CD4-positive, alpha-beta T cell treated with Interleukin-15 for 4 hours (primary cell): ENCODE measurements at regions not wholly inside any gene's neighbourhood (a gene's known extent, or its start where the extent isn't known, plus 50 kb on each side); places are given as distances from the start of the nearest gene placed in this dataset.

Experiments used
- DNase-seq: peaks from one replicate; pipeline ENCODE4 v3.0.0-alpha.2; 2020; ENCODE audit warnings: low spot score

DNA sequence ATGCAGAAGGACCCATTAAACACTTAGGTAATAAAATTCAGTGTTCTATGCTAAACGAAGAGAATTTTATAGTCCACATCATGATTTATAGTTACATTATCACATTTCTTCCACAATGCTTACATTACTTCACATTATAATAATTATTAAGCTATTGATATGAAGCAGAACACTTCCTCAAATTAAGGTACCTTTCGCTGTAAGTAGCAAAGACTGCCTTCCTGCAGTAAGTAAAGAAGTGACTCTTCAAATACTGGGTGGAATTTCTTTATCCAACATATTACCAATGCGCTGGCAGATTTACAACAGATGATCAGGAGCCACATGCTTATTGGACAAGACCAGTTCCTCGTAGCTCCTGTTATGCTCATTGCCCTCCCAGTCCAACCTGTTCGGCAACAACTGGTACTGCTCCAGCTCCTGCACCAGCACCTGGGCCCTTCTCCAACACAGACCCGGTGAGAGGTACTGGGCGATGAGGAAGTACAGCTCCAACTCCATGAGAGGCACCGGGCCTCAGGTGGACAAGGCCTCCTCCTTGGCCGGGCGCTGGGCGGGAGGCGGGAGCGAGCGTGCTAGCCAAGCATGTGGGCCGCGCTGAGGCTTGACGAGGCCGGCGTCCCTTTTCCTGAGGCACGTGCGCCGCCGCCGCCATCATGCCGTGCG lies 210.7 kb upstream of the ATP2B1 start:
- DNase-seq = no peak

DNA sequence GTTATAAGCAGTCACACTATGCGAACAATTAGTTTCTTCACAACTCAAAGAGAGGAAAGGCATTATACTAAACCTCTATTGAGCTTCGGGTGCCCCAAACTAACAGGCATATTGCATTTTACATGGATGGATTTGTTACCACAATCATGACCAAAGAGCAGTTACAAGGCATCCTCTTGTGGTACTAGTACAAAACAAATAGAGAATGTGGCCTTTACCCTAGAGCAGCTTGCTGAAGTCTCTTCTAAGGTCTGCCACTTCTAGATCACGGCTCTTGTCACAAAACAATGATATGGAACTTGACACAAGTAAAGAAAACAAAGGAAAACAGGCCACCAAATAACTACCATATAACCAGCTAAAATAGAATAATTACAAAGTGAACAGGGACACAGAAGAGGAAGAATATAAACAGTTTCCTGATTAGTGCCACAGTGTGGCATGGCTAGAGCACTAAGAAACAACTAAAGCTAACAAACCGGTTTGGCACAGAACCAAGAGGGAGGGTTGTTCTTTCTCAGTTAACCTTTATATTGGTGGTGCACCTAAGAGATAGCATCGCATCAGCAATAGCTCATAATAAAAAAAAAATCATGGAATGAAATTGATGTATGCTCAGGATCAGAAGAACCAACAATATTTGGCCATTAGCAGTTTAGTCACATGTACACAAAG lies 209.7 kb upstream of the ATP2B1 start:
- DNase-seq = peak; percentile 13

DNA sequence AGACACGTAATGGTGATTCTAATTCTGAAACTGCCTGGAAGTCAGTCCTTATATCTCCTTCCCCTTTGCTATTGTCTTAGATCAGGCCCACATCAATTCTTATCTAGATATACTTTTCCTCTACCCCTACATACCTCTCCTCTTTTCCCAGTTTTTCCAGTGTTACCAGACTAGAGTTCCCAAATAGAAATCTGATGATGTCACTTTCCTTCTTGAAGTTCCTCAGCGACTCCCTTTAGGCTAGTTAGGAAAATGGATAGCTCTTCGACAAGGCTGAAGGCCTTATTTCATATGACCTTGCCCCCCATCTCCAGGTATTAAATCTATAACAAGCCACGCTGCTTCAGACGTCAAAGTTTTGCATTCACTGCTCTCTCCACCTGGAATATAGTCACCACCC lies 201.1 kb upstream of the ATP2B1 start:
- DNase-seq = no peak

DNA sequence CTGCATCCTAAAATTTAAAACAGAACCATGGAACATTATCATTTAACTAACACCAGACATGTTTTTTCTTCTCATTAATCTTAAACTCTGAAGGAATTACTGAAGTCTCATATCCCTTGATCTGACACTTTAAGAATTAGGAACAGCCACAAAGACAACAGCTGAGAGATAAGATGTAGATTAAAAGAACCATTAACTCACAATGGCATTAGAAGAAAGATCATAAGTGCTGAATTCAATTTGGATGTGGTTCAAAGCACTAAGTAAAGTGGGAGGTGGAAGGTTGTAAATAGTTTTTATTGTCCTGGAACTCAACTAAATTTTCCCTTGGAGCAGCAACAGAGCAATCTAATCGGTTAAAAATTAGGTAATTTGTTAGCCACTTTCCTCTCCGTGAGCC lies 199.0 kb upstream of the ATP2B1 start:
- no peak for DNase-seq

DNA sequence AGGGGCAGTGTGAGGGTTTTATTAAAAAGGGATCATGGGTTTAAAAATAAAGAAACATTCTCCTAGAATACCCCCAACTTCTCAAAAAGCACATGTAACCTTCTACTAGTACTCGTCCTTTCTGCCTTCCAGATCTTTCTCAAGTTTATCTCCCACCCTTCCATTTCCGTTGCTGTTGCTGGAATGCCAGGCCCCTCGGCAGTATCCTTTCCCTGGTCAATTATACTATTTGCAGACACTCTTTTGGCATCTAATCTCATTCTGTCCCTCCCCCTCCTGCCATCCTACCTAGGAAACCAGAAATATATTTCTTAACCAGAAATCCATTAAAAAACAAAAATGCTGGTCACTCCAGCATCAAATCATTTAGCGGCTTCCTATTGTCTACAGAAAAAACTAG lies 198.2 kb upstream of the ATP2B1 start:
- DNase-seq = no peak

DNA sequence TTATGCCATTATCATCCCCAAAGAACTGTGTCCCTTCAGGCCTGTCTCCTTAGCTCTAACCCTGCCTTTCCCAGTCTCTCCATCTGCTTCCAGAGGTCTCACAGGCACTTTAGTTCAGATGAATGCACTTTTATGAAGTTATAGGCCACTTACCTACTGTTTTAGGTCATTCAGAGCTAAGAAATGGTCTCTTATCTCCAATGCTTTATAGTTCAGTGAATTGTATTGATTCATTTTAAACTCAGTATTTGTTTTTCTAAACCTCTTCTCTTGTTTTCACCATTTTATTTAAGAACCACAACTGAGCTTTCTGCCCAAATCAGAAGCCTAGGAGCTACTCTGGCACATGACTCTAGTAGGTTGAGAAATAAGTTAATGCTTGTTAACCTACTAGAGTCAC lies 197.5 kb upstream of the ATP2B1 start:
- DNase-seq = no peak

DNA sequence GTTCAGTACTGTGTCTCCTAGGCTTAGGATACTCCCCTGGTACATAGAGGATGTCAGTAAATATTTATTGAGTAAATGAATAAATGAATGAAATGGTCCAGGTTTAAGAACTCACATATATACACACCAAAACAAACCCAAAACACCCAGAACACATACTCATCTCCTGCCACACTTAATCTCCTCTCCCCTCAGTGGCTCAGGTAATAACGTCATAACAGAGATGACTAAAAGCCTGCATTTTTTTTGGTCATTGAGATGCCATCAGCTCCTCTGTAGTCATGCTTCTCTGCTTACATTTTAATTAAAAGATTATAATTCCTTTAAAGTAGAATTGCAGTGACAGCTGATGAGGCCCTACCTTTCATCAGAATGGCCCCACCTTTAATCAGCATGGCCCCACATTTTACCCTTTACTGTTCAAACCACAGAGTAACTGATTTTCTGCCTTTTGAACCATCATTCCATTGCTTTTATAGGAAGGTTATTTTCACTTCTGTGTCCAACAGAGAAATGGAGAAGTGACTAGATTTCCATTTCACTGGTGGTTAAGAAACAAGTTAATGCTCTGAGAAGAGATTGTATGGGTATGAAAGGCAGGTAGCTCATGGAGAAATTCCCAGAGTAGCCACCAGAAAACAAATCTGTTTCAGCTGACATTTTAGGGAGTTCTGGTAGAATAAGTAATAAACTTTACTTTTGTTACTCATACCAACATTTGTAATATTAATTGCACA lies 193.4 kb upstream of the ATP2B1 start:
- no peak for DNase-seq

DNA sequence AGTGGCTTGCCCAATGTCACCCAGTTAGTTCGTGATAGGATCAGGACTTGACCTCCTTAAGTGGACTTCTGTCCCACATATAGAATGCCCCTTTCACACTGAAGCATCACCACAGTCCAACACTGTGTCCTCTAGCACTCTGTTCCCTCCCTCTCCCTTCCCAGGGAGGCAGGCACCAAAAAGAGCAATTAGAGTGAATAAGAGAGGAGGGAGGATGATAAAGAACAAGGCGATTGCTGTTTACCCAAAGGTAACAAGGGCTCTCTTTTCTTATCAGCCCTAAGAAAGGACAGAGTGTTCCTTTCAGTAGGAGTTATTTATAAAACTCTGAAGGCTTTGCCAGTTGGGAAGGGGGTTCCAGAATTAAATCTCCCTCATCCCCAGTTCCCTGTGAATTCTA lies 192.7 kb upstream of the ATP2B1 start:
- DNase-seq = no peak

DNA sequence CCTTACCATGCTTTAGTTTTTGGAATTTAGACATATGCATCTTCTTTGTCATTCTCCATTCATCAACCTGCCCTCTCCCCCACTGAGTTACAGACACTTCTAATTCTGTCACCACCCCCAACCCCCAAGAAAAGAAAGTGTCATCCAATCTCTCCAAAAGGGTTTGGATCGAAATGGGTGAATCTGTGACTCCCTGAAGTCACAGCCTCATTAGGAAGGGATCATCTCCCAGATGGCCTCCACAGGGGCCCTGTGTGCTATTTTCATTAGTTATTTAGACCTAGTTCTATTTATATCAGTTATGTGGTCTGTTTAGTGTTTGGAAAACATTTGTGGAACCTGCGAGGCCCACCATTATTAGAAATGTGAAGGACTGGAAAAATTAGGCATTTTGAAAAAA lies 191.0 kb upstream of the ATP2B1 start:
- no peak for DNase-seq

DNA sequence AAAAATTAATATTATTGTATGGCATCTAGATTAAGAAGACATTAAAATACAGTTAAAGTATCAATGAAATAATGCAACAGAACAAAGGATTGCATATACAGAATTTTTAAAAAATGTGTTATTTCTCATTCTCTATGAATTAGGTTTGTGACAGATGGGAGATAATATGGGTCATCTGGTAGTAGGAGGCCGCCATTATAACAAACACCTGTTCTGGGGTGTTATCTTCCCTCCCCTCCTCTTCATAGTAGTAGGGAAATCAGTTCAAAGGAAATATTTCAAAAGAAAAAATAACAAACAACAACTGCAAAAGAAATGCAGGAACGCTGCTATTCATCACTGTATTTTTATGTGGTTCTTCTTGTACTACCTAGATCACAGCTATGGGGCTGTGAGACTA lies 187.0 kb upstream of the ATP2B1 start:
- DNase-seq = no peak

DNA sequence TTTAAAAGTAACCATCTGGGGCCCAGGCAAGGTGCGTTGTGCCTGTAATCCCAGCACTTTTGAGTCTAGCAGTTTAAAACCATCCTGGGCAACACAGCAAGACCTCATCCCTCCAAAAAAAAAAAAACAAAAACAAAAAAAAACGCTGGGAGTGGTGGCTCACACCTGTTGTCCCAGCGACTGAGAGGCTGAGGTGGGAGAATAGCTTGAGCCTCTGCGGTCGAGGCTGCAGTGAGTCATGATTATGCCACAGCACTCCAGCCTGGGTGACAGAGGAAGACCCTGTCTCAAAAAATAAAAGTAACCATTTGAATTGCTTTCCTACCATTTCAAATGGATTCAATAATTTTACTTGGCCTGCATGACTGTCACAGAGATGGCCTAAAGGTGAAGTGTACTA lies 186.5 kb upstream of the ATP2B1 start:
- no peak for DNase-seq

DNA sequence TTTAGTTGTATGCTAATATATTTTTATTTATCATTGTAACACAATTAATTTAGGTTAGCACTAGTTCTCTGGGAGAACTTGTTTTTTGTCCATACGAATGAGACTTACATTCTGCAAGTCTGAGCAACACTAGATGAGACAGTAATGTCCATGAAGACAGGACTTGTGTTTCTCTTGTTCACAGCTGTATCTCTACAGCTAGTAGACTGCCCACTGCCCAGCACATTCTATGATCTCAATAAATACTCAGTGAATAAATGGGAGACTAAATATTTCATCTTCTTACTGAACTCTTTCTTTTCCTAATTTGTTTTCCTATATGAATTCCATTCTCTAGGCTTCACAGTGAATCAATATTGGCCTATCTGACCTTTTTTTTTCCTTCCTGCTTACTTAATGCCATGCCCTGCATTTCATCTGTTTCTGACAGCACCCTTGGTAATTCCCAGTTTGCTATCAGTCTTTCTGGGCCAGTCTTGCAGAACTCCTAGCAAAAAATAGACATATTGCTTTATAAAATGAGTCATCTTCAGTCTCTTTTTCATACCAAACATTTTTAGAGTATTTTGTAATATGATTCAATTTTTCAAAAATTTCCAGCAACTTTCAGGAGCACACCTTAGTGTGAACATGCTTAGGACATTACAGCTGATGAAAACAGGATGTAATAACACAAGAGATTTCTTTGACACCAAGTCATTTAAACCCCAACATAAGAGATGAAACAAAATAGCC lies 185.5 kb upstream of the ATP2B1 start:
- DNase-seq = no peak

DNA sequence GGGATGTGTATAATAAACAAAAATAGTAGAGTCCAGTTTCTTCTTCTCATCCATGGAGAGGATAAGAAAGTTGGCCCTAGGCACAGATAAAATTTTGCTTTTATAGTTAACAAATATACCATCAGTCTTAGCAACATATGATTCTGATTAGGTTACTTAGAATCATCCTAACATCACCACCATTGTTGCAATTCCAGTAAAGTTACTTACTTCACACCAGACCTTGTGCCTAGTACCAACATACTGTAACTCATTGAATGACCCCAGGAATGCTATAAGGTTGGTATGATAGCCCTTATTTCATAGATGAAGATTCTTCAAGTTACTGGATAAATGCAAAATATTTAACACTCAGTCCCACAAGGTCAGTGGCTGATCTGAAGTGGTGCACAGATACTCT lies 183.8 kb upstream of the ATP2B1 start:
- no peak for DNase-seq

DNA sequence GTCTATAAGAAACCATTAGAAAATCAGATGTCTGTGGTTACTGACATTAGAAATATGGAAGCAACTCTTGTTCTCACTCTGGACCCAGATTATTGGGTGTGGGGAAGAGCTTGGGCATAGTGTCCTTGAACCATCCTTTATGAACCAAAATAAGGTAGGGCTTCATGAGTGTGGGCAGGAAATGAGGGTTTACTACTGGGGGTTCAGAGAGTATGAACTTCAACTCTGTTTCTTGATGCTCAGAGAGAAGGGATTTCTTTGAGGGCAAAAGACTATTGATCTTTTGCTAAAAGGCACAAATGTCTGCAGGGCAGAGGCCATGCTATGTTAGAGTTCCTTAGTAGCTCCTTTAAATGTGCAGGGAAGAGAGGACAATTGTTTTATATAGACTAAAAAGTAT lies 183.3 kb upstream of the ATP2B1 start:
- DNase-seq = no peak

DNA sequence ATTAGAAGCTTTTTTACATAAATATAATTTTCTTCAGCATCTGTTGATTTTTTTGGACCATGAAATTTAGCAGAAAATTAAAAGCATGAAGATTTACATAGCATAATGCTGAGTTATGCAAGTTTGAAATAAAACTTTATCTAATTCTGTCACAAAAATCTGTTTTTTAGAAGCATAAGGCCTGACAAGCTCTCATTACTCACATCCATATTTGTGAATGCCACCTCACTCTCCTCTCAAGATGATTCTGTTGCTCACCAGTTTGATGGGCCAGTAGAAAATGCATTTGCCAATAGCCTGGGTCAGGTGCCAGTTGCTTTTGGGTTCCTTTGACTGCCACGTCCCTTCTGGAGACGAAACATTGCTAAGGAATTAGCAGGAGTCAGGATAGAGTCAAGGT lies 181.5 kb upstream of the ATP2B1 start:
- no peak for DNase-seq

DNA sequence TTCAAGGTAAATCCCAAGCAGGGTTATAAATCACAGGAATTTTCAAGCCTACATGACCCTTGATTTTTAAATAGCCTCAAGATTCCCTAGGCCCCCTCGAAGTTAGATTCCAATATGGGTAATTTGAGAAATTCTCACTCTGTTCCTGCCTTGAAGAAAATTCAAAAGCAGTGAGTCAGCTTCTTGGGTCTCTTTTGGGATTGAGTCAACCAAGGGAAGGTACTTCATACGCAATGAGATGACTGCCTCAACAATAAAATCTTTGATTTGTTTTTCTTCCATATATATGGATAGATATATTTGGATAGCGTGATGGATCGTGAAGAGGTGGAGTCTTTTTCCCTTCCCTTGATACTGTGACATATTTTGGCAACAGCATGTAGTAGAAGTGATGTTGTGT lies 180.4 kb upstream of the ATP2B1 start:
- DNase-seq = no peak

DNA sequence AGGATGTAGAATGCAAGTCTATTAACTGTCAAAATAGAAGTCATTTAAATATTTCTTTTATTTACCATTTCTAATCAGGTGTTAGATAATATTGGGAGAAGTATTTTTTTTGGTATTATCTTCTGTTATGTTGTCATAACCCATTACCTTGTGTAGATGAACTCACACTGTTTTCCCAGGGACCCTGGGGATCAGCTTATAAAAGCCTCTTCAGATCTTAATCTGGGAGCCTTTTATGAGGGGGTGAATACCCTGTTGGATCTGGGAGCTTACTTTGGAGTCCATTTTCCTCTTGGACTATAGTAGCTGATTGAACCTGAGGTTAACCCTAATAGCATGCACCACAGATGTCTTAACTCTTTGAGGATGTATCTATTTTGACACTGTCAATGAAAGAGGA lies 176.3 kb upstream of the ATP2B1 start:
- DNase-seq = no peak

DNA sequence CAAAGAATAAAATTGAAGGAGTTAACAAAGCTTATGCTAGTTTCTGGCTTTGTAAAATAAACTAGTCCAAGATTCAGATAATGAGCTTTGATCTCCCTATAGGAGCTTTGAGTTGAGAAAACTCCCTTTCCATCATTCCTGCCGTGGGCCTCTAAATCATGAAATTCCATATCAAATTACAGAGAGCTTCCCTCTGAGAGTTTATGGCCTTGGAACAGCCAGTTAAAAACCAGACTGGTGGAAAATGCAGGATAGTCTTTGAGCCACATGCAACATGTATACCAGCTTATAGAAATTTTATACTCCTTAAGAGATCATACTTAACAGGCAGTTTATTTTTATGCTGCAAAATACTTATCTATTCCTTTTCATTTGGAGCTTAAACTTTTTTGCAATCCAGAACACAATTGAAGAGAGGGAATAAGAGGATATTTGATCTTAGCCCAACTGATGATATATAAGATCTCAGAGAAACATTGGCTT lies 175.8 kb upstream of the ATP2B1 start:
- DNase-seq = no peak

DNA sequence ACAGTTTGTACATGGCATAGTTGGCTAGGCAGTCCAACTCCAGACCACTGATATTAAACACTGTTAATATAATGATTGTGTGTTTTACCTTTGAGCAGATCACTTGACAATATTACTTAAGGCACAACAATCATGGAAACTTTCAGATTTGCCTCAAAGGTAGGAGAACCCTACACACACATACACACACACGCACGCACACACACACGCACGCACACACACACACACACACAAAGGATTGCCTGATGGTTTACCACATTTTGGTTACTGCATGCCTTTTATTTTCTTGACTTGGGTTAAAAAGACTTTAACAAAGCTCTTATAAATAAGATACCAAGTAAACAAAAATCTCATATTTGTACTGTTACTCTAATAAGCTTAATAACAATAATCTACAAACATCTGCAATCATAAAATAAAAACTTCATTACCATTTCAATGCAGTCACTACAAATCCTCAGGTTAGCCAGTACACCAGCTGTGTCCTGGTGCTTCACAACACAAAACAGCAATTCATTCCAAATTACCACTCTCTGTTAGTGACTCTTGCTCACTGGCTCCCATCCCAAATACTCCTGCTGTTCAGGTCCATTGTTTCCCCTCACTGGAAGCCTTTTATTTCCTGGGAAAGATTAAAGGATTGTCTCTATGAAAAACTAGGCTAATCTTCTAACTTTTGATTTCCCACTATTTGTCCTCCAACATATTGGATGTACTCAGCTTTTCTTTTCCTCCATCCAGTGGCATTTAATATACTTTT lies 175.2 kb upstream of the ATP2B1 start:
- DNase-seq = no peak

DNA sequence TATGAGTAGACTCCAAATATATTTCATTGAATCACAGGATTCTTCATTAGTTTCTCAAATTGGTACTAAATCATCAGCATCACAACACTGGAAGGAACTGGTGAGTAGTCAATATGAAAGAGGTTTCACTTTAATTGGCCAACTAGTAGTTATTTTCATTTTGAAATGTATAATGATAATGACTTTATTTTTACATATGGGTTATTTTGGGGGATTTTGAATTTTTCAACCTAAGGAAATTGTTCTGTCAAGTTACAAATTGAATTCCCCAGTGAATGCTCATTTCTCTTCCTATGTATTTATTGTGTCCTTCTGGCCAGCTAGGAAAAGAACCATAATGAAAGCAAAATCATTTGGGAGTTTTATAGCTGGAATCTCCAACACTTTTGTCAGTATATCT lies 174.2 kb upstream of the ATP2B1 start:
- DNase-seq = no peak

DNA sequence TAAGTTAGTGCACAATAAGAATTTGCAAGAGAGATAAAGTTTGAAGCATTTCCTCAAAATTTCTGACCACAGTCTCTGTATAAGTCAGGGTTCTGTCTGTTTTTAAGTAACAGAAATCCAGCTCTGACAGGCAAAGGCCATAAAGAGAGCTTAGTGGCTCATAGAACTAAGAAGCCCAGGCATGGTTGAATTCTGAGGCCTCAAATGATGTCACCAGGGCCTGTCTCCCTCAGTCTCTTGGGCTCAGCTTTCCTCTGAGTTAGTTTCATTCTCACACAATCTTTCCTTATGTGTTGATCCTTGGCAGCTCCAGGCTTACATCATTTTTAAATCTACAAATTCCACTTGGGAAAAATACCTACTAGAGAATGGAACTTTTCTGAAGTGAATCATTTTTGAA lies 173.4 kb upstream of the ATP2B1 start:
- DNase-seq = peak; percentile 38
